ENCODE measurements at regions not wholly inside any gene's neighbourhood (a gene's known extent, or its start where the extent isn't known, plus 50 kb on each side); places are given as distances from the start of the nearest gene placed in this dataset.

DNA sequence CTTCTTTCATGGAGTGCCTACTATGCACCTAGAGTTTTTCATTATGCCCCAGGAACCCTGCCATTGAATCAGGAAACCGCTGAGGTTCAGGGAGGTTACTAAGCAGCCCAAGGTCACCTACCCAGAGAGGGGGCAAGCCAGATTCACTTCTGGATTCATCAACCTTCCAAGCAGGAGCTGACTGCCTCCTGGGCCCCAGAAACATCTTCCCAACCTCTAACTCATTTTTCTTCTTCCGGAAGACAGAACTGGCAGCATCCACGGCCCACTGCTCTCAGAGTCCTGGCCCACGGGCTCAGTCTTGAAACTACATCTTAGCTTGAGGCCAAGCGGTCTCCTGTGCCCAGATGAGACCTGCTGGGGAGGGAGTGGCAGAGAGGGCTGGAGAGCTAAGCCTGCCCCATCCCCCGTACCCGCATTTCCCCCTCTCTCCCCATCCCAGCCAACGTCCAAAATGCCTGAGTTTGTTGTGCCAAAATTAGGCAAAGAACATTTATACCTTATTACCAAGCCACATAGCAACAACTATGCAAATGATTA is 281.0 kb downstream of the CDC5L start:
- no peaks in the 10 kb centered on the region for H3K36me3 ChIP-seq (ENCODE audit: control insufficient read depth in 2 of 2, insufficient read depth in 2 of 2, low read length in 1 of 2)
- no peaks in the 10 kb centered on the region for H3K27me3 ChIP-seq (ENCODE audit: control insufficient read depth in 2 of 2, insufficient read depth in 1 of 2, low read length in 1 of 2)
- H3K4me3 ChIP-seq (ENCODE audit: low read length in 2 of 2) = no peak overlapping the region
- no peaks in the 10 kb centered on the region for H3K4me1 ChIP-seq (ENCODE audit: control insufficient read depth in 2 of 2, insufficient read depth in 2 of 2, low read length in 2 of 2)
- no peak for DNase-seq (ENCODE audit: low read depth in 6 of 9, low spot score in 9 of 9)
- peaks cover 0 to 4% of the 10 kb centered on the region in 2 donors for H3K9me3 ChIP-seq (ENCODE audit: control insufficient read depth in 2 of 2, insufficient read depth in 1 of 2, low read length in 1 of 2)
- no peak overlapping the region for H3K27ac ChIP-seq (ENCODE audit: low read depth in 1 of 2, low read length in 1 of 2)
- WGBS = 78% methylated on average over 8 of the region's 8 CpGs

DNA sequence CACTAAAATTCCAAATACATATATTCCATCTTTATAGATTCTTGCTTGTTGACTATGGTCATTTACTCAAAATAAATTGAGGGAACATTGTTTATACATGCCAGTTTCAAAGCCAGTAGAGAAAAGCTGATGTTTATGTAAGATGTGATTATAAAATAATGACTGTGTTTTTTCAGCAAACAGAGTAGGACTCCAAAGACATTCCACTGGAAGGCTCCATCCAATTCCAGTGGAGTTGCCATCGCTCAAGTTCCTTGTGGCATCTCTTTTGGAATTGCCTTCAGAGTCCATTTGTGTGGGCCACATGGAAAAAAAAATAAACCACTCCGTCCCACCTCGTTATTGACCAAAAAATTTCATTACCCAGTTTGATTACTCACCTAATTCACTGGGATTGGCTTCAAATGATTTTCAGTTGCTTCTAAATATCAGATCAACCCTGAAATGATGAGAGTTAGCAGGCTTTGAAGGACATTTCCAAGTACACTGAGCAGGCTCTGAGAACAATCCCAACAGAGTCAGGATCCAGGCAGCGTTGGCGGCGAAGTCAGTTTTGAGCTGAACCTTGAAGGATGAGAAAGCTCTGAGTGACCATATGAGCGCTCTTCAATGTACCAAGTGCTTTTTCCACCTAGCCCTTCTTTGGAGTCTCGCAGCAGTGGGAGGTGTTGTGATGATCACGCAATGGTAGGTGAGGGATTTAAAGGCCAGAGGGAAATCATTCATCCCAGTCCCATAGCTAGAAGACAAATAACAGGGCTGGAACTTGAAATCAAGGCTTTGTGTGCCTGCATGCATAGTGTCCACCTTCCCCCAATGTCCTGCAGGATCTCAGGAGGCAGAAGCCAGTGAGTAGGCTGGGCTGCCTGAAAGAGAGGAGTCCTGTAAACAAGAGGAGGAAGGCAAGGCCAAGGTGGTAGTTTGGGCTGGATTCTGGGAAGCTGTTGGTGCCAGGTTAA is 281.7 kb downstream of the CDC5L start:
- no peaks in the 10 kb centered on the region for H3K4me1 ChIP-seq (ENCODE audit: control insufficient read depth in 2 of 2, insufficient read depth in 2 of 2, low read length in 2 of 2)
- H3K27me3 ChIP-seq (ENCODE audit: control insufficient read depth in 2 of 2, insufficient read depth in 1 of 2, low read length in 1 of 2) = no peaks in the 10 kb centered on the region
- WGBS = 87% methylated on average over 9 of the region's 9 CpGs
- H3K27ac ChIP-seq (ENCODE audit: low read depth in 1 of 2, low read length in 1 of 2) = no peak overlapping the region
- peaks cover 0 to 4% of the 10 kb centered on the region in 2 donors for H3K9me3 ChIP-seq (ENCODE audit: control insufficient read depth in 2 of 2, insufficient read depth in 1 of 2, low read length in 1 of 2)
- no peak overlapping the region for H3K4me3 ChIP-seq (ENCODE audit: low read length in 2 of 2)
- DNase-seq (ENCODE audit: low read depth in 6 of 9, low spot score in 9 of 9) = no peak
- H3K36me3 ChIP-seq (ENCODE audit: control insufficient read depth in 2 of 2, insufficient read depth in 2 of 2, low read length in 1 of 2) = no peaks in the 10 kb centered on the region

DNA sequence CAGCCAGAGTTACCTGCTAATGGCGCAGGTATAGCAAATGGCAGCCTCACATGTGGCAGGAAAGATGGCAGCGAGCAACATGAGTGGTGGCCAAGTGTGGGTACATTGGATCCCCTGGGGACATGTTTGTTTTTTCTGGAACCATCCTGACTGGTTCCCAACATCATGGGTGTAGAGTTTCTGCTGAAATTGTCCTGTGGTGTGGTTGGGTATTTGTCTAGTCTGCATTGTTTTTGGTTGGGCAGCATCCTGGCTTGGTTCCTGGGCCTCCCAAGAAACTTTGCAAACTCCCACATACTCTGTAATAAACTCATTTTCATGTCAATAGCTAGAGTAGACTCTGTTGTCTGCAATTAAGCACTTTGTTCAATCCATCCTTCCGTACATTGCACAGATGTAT is 282.6 kb downstream of the CDC5L start:
- Histone ChIP-seq H3K27ac (ENCODE audit: low read depth in 1 of 2, low read length in 1 of 2) (no peak overlapping the region), H3K9me3 (ENCODE audit: control insufficient read depth in 2 of 2, insufficient read depth in 1 of 2, low read length in 1 of 2) (peaks cover 0 to 4% of the 10 kb centered on the region in 2 donors), H3K4me1 (ENCODE audit: control insufficient read depth in 2 of 2, insufficient read depth in 2 of 2, low read length in 2 of 2) (no peaks in the 10 kb centered on the region), H3K36me3 (ENCODE audit: control insufficient read depth in 2 of 2, insufficient read depth in 2 of 2, low read length in 1 of 2) (no peaks in the 10 kb centered on the region), H3K4me3 (ENCODE audit: low read length in 2 of 2) (no peak overlapping the region), H3K27me3 (ENCODE audit: control insufficient read depth in 2 of 2, insufficient read depth in 1 of 2, low read length in 1 of 2) (no peaks in the 10 kb centered on the region)
- 97% methylated on average over 3 of the region's 3 CpGs for WGBS
- DNase-seq (ENCODE audit: low read depth in 6 of 9, low spot score in 9 of 9) = no peak

DNA sequence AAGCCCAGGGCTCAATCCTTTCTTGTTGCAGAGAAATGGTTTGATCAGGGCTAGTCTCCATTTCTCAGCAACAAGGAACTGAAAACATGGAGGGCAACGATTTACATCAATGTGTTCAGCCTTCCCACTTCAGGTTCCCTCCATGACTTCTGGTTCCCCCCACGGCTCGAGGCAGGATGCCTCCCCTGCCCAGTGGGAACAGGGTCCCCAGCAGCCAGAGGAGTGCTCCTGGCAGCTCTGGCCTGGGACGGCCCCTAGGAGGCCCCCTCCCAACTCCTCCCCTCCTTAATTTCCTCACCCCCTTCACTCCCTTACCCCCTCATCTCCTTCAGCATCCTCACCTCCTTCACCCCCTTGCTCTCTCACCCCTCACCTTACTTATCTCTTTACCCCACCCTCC is 283.8 kb downstream of the CDC5L start:
- H3K27ac ChIP-seq (ENCODE audit: low read depth in 1 of 2, low read length in 1 of 2) = no peak overlapping the region
- 95% methylated on average over 4 of the region's 4 CpGs for WGBS
- H3K9me3 ChIP-seq (ENCODE audit: control insufficient read depth in 2 of 2, insufficient read depth in 1 of 2, low read length in 1 of 2) = peaks cover 0 to 4% of the 10 kb centered on the region in 2 donors
- no peak overlapping the region for H3K4me3 ChIP-seq (ENCODE audit: low read length in 2 of 2)
- no peaks in the 10 kb centered on the region for H3K4me1 ChIP-seq (ENCODE audit: control insufficient read depth in 2 of 2, insufficient read depth in 2 of 2, low read length in 2 of 2)
- no peaks in the 10 kb centered on the region for H3K36me3 ChIP-seq (ENCODE audit: control insufficient read depth in 2 of 2, insufficient read depth in 2 of 2, low read length in 1 of 2)
- no peaks in the 10 kb centered on the region for H3K27me3 ChIP-seq (ENCODE audit: control insufficient read depth in 2 of 2, insufficient read depth in 1 of 2, low read length in 1 of 2)
- no peak for DNase-seq (ENCODE audit: low read depth in 6 of 9, low spot score in 9 of 9)

DNA sequence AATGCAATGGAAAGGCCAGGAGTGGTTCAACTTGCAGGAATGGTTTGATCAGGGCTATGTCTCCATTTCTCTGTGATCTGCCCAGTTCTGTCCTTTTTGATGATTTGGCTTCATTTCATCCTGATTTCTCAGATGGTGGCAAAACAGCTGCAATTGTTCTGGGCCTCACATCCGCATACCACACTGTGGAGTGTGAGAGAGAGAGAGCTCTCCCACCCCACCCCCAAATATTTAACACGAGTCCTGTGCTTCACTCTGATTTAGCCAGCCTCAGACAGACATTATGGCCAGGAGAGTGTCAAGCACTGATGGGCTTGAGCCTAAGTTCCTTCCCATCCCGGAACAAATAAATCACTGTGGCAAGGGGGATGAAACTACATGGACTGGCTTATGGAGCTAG is 284.6 kb downstream of the CDC5L start:
- no peaks in the 10 kb centered on the region for H3K36me3 ChIP-seq (ENCODE audit: control insufficient read depth in 2 of 2, insufficient read depth in 2 of 2, low read length in 1 of 2)
- peaks cover 0 to 4% of the 10 kb centered on the region in 2 donors for H3K9me3 ChIP-seq (ENCODE audit: control insufficient read depth in 2 of 2, insufficient read depth in 1 of 2, low read length in 1 of 2)
- H3K27ac ChIP-seq (ENCODE audit: low read depth in 1 of 2, low read length in 1 of 2) = no peak overlapping the region
- no peak overlapping the region for H3K4me3 ChIP-seq (ENCODE audit: low read length in 2 of 2)
- DNase-seq (ENCODE audit: low read depth in 6 of 9, low spot score in 9 of 9) = no peak
- 97% methylated on average over 3 of the region's 3 CpGs for WGBS
- no peaks in the 10 kb centered on the region for H3K27me3 ChIP-seq (ENCODE audit: control insufficient read depth in 2 of 2, insufficient read depth in 1 of 2, low read length in 1 of 2)
- H3K4me1 ChIP-seq (ENCODE audit: control insufficient read depth in 2 of 2, insufficient read depth in 2 of 2, low read length in 2 of 2) = no peaks in the 10 kb centered on the region

DNA sequence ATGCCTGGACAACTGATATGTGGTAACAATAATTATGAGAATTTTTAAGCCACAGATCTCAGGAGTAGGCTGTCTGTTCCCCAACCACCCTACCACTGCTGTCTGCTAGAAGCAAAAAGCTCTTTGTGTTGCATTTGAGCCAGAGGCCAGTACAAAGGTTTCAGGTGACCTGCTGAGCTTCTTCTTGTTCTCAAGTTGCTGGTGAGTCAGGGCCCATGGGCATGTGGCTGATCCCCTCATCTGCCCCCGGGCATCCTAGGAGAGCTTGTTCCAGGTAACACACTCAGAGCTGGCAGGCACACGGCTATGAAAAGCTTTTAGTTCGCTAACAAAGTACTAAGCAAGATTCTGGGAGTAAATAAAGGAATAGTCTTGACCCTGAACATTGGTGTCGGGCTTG is 285.3 kb downstream of the CDC5L start:
- H3K4me1 ChIP-seq (ENCODE audit: control insufficient read depth in 2 of 2, insufficient read depth in 2 of 2, low read length in 2 of 2) = no peaks in the 10 kb centered on the region
- H3K36me3 ChIP-seq (ENCODE audit: control insufficient read depth in 2 of 2, insufficient read depth in 2 of 2, low read length in 1 of 2) = no peaks in the 10 kb centered on the region
- no peak for DNase-seq (ENCODE audit: low read depth in 6 of 9, low spot score in 9 of 9)
- H3K27me3 ChIP-seq (ENCODE audit: control insufficient read depth in 2 of 2, insufficient read depth in 1 of 2, low read length in 1 of 2) = no peaks in the 10 kb centered on the region
- H3K9me3 ChIP-seq (ENCODE audit: control insufficient read depth in 2 of 2, insufficient read depth in 1 of 2, low read length in 1 of 2) = peaks cover 0 to 4% of the 10 kb centered on the region in 2 donors
- H3K4me3 ChIP-seq (ENCODE audit: low read length in 2 of 2) = no peak overlapping the region
- WGBS = 82% methylated on average over 4 of the region's 4 CpGs
- H3K27ac ChIP-seq (ENCODE audit: low read depth in 1 of 2, low read length in 1 of 2) = no peak overlapping the region

DNA sequence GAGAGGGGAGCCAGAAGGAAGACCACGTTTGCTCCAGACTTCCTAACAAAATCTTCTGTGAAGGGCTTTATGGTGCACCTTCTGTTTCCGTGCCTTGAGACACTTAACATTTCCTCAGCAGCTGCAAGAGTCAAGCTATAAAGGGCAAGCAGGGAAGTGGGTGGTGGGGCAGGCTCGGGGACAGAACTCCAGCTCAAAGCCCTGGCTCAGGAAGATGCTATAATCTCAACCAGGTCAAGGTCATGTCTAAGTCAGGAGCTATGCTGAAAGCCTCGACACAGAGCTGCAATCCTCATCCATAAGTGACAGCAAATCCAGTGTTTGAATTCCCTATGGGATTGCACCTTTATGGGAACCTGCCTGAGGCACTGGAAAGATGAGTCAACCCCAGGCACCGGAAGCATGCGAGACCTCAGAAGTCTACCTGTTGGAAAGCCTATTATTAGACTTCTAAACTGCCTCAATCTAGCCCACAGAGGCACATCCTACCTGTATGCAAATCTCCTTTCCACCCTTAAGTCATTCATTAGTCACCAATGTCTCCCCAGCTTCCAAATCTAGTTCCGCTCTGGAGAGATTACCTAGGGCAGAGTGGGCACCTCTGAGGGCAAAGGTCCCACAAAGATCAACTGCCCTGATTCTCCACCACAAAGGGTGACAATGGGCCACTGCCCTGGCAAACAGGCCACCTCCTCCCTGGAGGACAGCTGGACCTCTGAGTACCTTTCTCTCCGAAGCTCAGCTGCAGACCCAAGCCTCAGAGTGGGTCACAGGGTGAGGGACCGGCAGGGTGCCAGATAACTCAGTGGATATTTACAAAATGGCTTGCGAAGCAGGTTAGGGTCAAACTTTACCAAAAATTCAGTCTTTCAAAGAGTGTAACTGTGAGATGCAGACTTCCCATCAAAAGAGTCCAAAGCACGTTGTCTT is 287.0 kb downstream of the CDC5L start:
- Histone ChIP-seq H3K27me3 (ENCODE audit: control insufficient read depth in 2 of 2, insufficient read depth in 1 of 2, low read length in 1 of 2) (no peaks in the 10 kb centered on the region), H3K4me3 (ENCODE audit: low read length in 2 of 2) (no peak overlapping the region), H3K36me3 (ENCODE audit: control insufficient read depth in 2 of 2, insufficient read depth in 2 of 2, low read length in 1 of 2) (no peaks in the 10 kb centered on the region), H3K9me3 (ENCODE audit: control insufficient read depth in 2 of 2, insufficient read depth in 1 of 2, low read length in 1 of 2) (no peaks in the 10 kb centered on the region), H3K27ac (ENCODE audit: low read depth in 1 of 2, low read length in 1 of 2) (no peak overlapping the region), H3K4me1 (ENCODE audit: control insufficient read depth in 2 of 2, insufficient read depth in 2 of 2, low read length in 2 of 2) (no peaks in the 10 kb centered on the region)
- no peak for DNase-seq (ENCODE audit: low read depth in 6 of 9, low spot score in 9 of 9)
- WGBS = 67% methylated on average over 11 of the region's 11 CpGs

DNA sequence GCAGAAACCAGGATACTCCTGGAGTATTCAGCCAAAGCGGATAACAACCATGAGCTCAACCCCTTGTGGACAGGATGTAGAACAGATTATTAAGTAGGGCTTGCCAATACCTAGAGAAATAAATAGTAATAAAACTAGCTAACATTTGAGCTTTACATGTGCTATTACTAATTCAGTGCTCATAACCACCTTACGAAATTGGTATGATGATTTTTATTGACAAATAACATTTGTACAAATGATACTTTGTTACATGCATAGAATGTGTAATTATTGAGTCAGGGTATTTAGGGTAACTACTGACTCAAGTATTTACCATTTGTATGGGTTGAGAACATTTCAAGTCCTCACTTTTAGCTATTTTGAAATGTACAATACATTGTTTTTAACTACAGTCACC is 287.9 kb downstream of the CDC5L start:
- Histone ChIP-seq H3K9me3 (ENCODE audit: control insufficient read depth in 2 of 2, insufficient read depth in 1 of 2, low read length in 1 of 2) (no peaks in the 10 kb centered on the region), H3K4me1 (ENCODE audit: control insufficient read depth in 2 of 2, insufficient read depth in 2 of 2, low read length in 2 of 2) (peaks cover 0 to 5% of the 10 kb centered on the region in 2 donors), H3K27me3 (ENCODE audit: control insufficient read depth in 2 of 2, insufficient read depth in 1 of 2, low read length in 1 of 2) (no peaks in the 10 kb centered on the region), H3K4me3 (ENCODE audit: low read length in 2 of 2) (no peak overlapping the region), H3K36me3 (ENCODE audit: control insufficient read depth in 2 of 2, insufficient read depth in 2 of 2, low read length in 1 of 2) (no peaks in the 10 kb centered on the region), H3K27ac (ENCODE audit: low read depth in 1 of 2, low read length in 1 of 2) (no peak overlapping the region)
- WGBS = 97% methylated on average over 2 of the region's 2 CpGs
- no peak for DNase-seq (ENCODE audit: low read depth in 6 of 9, low spot score in 9 of 9)
